ENCODE measurements at regions not wholly inside any gene's neighbourhood (a gene's known extent, or its start where the extent isn't known, plus 50 kb on each side); places are given as distances from the start of the nearest gene placed in this dataset.

GRCh38 chr11:31926106-31926505, 115.0 kb upstream of the PAX6 start:
- H2BK12ac ChIP-seq (ENCODE audit: insufficient read length, low read depth, low read length) = no peak overlapping the region
- no peak overlapping the region for H3K18ac ChIP-seq (ENCODE audit: insufficient read length, low read depth, low read length)
- H3K27ac ChIP-seq (ENCODE audit: insufficient read length, low read depth, low read length) = no peak overlapping the region
- no peak overlapping the region for H2AFZ ChIP-seq (ENCODE audit: low read length)
- no peak overlapping the region for H3K4me3 Mint-ChIP-seq
- H2BK20ac ChIP-seq (ENCODE audit: low read depth, low read length, poor library complexity, severe bottlenecking) = no peak overlapping the region
- H3K27me3 Mint-ChIP-seq (ENCODE audit: low read depth) = no peaks in the 10 kb centered on the region
- H4K91ac ChIP-seq (ENCODE audit: insufficient read length, low read depth, low read length) = no peak overlapping the region
- H3K14ac ChIP-seq (ENCODE audit: insufficient read depth, low read length) = no peak overlapping the region
- no peak overlapping the region for H2BK5ac ChIP-seq (ENCODE audit: insufficient read length, low read length)
- H3K9me3 ChIP-seq (ENCODE audit: control insufficient read depth, low read depth, low read length) = no peaks in the 10 kb centered on the region
- no peak overlapping the region for H2AK5ac ChIP-seq (ENCODE audit: insufficient read length, low read length)
- no peak for DNase-seq
- no peaks in the 10 kb centered on the region for H3K4me1 ChIP-seq (ENCODE audit: insufficient read depth, low read length)
- H3K23me2 ChIP-seq (ENCODE audit: insufficient read length, low read depth, low read length, poor library complexity, severe bottlenecking) = no peaks in the 10 kb centered on the region
- no peak for TF ChIP-seq CTCF (conservative IDR thresholded peaks at IDR 0.05)
- H3K4me1 Mint-ChIP-seq = peaks cover 7 to 10% of the 10 kb centered on the region in 2 experiments
- no peak overlapping the region for H3K4ac ChIP-seq (ENCODE audit: low read depth, low read length)
- H3T11ph ChIP-seq (ENCODE audit: low read length) = no peak overlapping the region
- H3K27me3 ChIP-seq (ENCODE audit: insufficient read depth, low read length) = no peaks in the 10 kb centered on the region
- no peak overlapping the region for H3K4me2 ChIP-seq (ENCODE audit: insufficient read depth, insufficient read length, low read length)
- WGBS (ENCODE audit: extremely low coverage, insufficient read length, low lambda C conversion rate) = no CpG with 5 or more reads among the region's 4 CpGs
- H4K20me1 ChIP-seq (ENCODE audit: control insufficient read depth, insufficient read depth, insufficient read length) = no peaks in the 10 kb centered on the region
- H4K8ac ChIP-seq (replicated peaks; ENCODE audit: insufficient read length, low read depth, low read length) = no peak overlapping the region
- H4K5ac ChIP-seq (ENCODE audit: insufficient read length, low read depth, low read length) = no peak overlapping the region
- H2BK120ac ChIP-seq (ENCODE audit: low read depth, low read length, poor library complexity, severe bottlenecking) = no peak overlapping the region
- no peaks in the 10 kb centered on the region for H3K79me1 ChIP-seq (ENCODE audit: insufficient read depth, low read depth, low read length, poor library complexity, severe bottlenecking)
- no peaks in the 10 kb centered on the region for H3K36me3 Mint-ChIP-seq (ENCODE audit: insufficient read depth in 1 of 3, low read depth in 3 of 3)
- no peaks in the 10 kb centered on the region for H3K9me3 Mint-ChIP-seq
- H2BK15ac ChIP-seq (ENCODE audit: low read depth, low read length) = no peak overlapping the region
- H3K56ac ChIP-seq (ENCODE audit: insufficient read length, low read depth, low read length) = no peak overlapping the region
- no peaks in the 10 kb centered on the region for H3K79me2 ChIP-seq (ENCODE audit: insufficient read depth, low read length)
- H3K23ac ChIP-seq (ENCODE audit: insufficient read length, low read depth, low read length) = no peak overlapping the region
- no peak overlapping the region for H3K9ac ChIP-seq (ENCODE audit: extremely low read depth, insufficient read length, low read length)
- H3K27ac Mint-ChIP-seq = no peak overlapping the region
